DMS79 treated with DMSO at 0.1 percent for 48 hours (cell line): ENCODE measurements at regions not wholly inside any gene's neighbourhood (a gene's known extent, or its start where the extent isn't known, plus 50 kb on each side); places are given as distances from the start of the nearest gene placed in this dataset.

Source experiments
- DNase-seq: peaks from one replicate; lab custom pipeline; 2025; lab: John Stamatoyannopoulos, UW

DNA sequence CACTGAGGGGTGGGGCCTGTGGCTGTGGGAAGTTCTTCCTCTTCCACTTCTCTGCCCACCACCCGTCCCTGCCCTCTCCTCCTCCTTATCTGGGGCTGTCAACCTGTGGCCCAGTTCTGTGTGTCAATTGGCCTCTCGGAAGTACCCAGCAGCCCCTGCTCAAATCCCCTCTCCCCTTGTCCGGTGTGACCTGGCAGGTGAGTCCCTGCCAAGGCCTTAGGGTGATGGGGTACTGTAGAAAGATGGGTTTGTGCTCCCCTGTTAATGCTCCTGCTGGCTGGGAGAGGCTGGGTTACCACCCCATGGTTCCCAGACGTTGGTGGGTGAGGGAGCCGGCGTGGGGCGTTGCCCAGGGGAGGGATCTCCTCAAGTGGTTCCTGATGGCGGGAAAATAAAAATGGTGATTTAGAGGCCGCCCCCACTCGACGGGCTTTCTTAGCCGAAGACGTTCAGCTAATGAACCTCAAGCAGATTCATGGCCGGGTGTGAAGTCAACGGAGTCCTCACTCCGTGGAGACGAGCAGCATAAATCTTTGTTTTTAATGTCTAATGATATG lies 141.2 kb downstream of the URI1 start:
- DNase-seq, result no peak

DNA sequence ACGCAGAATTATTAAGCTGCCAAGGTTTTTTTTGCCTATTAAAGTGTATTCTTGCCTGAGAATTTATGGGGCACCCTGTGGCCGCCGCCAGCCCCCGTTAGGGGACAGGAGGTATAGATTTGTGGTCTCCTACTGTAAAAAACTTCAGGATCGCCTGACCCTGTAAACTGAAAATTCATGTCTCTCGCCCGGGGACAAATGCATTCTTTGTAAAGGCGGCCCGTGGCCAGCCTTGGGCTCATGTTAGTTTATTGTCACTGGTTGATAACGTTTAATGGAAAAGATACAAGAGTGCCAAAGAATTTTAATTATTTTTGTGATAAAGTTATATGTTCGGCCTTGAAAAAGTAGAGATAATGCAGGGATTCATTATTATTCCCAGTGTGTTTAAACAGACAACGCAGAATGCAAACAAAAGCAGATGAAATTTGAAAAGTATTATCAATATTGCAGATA lies 141.7 kb downstream of the URI1 start:
- no peak for DNase-seq

DNA sequence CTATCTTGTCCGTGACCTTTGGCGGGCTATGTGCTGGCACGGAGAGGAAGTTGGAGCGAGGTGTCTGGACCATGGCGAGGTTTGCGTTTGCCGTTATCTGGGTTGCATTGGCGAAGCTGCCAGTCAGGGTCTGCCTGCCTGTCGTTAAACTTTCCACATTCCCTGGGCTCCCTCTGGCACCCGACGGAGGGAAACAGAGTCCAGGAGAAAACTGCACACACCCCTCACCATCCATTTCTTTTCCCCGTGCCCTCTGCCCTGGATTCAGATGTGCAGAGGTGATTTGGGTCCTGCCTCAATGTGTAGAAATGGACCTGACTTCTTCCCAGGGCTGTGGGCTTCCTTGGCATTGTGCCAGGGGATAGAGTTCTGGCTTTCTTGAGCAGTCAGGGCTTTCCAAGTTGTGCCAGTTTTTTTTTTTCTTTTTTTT lies 142.4 kb downstream of the URI1 start:
- no peak for DNase-seq

- DNase-seq, result no peak
Measured at GRCh38 chr19:30085394-30085793, 143.4 kb downstream of the URI1 start.

GRCh38 chr19:30086220-30086619 lies 144.2 kb downstream of the URI1 start:
- DNase-seq, result no peak

DNA sequence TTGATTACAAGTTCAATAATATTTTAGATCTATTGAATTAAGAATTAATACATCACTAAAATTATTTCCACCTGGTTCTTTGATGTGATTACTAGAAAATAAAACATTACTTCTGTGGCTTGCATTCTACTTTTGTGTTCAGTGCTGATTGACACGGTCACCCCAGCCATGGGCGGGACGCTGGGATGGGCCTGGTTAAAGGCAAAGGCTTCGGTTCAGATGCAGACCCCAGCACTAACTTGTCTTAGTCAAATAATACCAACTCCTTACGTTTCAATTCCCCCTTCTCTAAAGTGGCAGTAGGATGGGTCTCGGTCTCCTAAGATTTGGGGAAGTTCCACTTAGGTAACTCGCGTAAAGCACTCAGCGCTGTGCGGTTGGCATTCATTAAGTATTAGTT lies 144.9 kb downstream of the URI1 start:
- DNase-seq, result no peak

GRCh38 chr19:30087381-30088138 lies 145.5 kb downstream of the URI1 start:
- no peak for DNase-seq

DNA sequence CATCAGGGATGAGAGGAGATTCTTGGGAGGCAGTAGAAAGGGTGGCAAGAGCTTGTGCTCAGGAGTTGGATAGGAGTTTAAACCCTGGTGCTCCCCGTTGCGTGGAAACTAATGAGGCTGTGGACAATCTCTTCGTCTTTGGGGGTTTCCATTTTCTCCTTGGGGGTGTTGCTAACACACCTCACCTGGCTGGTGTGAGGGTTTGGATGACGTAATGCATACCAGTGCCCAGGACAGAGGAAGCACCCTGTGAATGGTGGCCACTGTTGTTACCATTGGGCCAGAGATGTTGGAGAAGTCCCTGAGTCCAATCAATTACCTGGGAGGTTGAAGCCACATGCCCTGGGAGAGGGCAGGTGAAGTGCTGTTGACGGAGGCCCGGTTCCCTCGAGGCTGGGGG lies 146.5 kb downstream of the URI1 start:
- no peak for DNase-seq

GRCh38 chr19:30089086-30089665 lies 147.1 kb downstream of the URI1 start:
- no peak for DNase-seq

DNA sequence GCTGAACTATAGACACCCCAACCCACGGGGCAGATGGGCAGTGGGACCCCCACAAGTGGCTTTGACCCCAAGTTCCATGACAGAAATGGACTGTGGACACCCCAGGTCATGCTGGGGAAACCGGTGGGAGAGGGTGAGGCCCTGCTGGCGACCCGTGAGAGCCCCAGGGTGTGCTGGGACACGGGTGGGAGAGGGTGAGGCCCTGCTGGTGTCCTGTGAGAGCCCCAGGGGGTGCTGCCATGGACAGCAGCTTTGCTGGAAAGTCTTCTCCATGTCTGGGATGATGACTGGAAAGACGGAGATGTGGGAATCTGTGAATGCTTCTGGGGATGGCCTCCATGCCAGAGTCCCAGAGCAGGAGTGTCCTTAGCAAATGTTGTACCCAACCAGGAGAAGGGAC lies 148.4 kb downstream of the URI1 start:
- DNase-seq, result no peak

DNA sequence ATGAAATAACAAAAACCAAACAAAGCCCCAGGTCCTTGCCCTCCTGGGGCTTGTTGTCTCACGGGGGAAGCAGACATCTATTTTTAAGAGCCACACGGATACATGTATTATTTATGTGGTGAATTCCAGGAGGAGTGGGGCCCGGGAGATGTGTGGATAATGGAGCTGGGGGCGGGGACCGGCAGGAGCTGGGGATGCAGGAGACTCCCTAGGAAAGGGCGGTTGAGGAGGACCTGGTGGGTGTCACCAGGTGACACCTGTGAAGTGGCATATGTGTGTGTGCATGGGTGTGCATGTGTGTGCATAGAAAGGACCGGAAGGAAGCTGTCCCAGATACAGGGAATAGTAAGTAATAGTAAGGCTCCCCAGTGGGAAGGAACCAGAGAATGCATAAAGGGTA lies 148.9 kb downstream of the URI1 start:
- no peak for DNase-seq

GRCh38 chr19:30091456-30091855 lies 149.4 kb downstream of the URI1 start:
- no peak for DNase-seq

- DNase-seq, result no peak
Measured at GRCh38 chr19:30091856-30092255, 149.8 kb downstream of the URI1 start.

DNA sequence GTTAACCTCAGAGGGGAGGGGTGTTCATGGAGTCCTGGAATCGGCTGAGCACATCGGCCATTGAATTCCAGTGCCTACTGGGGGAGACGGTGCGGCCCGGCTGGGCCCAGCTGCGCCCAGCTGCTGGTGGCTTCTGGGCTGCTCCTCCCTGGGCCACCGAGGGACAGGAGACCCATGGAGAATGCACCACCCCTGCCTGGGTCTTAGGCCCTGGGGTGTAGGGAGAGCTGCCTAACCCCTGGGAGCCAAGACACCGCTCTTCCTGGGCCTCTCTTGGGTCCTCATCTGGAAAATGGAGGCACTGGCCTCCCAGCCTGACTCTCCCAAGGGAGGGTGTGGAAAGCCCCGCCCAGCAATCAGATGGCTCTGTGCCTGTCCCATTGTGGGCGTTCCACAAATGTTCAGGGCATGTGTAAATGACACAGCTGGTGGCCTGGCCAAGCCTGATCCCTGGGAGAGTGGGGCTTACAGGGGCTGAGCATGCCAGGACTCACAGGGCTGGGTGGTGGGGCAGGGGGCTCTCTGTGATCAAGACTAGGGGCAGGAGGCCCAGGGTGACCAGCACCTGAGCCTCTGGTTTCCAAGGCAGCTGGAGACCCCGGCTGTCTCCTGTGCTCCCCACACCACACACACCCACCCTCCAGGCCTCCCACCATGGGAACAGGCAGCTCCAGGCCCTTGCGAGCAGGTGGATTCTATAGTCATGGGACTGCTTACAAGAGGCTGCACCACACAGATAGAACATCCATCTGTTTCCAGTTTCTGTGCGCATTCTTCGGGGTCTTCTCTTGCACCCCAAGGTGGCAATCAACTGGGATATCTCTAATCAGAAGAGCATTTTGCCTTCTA lies 150.9 kb downstream of the URI1 start:
- no peak for DNase-seq

DNA sequence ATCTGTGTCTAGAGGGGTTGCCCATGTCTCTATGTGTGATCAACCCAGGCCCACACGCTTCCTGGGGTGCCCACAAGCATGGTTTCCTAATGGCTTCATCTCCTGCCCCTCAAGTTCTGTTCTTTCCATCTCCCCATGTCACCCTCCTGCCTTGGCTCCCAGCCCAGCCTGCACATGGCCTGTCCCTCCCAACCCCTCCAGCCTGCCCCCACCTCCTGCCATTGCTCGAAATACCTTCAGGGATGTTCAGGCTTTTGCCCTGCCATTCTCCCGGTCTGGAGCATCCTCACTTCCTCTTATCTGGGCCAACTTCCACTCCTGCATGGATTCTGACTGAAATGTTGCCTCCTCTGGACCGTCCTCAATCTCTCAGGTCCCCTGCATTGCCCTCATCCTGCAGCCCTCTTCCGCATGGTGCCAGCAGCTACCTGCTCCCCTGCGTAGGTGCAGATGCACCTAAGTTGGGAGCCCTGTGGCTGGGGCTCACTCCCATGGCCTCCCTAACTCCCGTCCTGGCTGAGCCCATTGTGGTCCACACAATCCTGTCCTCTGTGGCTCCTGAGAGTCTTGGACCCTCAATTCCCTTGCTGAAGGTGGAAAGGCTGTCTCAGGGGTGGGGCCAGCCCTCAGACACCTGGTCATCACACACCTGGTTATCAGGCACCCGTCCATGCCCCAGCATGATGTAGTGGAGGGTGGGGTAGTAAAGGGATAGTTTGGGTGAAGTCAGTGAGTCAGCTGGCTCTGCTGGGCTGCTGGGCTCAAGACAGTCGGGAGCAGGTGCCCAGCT lies 152.1 kb downstream of the URI1 start:
- DNase-seq, result no peak

DNA sequence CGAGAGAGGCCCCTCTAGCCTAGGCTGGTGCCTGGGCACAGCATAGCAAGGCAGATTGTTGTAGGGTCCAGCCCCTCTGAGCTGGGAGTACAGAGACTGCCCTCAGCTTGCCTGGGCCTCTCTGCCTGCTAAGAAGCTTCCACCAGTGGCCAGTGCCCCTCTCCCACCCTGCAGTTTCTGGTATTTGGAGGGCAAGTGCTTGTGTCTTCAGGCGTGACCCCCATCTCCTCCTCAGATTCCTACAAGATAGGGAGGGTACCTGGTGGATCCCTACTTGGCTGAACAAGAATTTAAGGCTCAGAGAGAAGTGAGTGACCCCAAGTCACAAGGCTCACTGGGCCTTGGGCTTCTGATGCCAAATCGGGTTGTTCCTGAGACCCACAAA lies 152.7 kb downstream of the URI1 start:
- no peak for DNase-seq

GRCh38 chr19:30095171-30095570 lies 153.1 kb downstream of the URI1 start:
- DNase-seq, result no peak

GRCh38 chr19:30096596-30097370 lies 154.7 kb downstream of the URI1 start:
- no peak for DNase-seq

GRCh38 chr19:30097746-30098280 lies 155.8 kb downstream of the URI1 start:
- no peak for DNase-seq

GRCh38 chr19:30102239-30102638 lies 160.2 kb downstream of the URI1 start:
- DNase-seq, result no peak

DNA sequence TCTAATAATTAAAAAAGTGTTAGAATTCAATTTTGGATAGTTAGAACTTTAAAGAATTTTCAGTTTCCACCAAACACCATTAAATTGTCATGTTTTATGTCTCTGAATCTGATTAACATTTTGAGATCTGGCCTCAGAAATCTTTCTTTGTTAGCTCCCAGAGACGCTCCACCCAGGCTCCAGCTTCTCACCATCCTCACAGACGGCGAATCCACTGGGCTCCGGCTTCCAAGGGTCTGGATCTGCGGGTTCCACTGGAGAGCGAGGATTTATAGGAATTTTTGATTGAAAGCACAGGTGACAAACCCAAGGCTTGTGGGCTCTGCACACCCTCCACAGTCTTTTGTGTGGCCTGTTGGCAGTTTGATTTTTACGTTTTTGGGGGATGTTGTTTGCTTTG lies 160.6 kb downstream of the URI1 start:
- no peak for DNase-seq
